HG02884 (cell line): ENCODE measurements at regions not wholly inside any gene's neighbourhood (a gene's known extent, or its start where the extent isn't known, plus 50 kb on each side); places are given as distances from the start of the nearest gene placed in this dataset.

Experiments
- ATAC-seq: cut with Tn5 transposase; IDR thresholded peaks from one replicate; pipeline ENCODE4 v1.9.1; 2021; ENCODE audit warnings: mild to moderate bottlenecking, moderate library complexity; ENCODE audit not compliant: unreplicated experiment

GRCh38 chr5:22910523-22910922, 57.4 kb upstream of the CDH12 start:
- ATAC-seq = no peak

GRCh38 chr5:22908586-22908985, 55.4 kb upstream of the CDH12 start:
- no peak for ATAC-seq

GRCh38 chr5:22908129-22908528, 55.0 kb upstream of the CDH12 start:
- no peak for ATAC-seq
